NCI-H1417 treated with DMSO at 0.1 percent for 48 hours (cell line): ENCODE measurements at regions not wholly inside any gene's neighbourhood (a gene's known extent, or its start where the extent isn't known, plus 50 kb on each side); places are given as distances from the start of the nearest gene placed in this dataset.

ENCODE experiments used
- DNase-seq: peaks from one replicate; lab custom pipeline; 2025; lab: John Stamatoyannopoulos, UW

DNA sequence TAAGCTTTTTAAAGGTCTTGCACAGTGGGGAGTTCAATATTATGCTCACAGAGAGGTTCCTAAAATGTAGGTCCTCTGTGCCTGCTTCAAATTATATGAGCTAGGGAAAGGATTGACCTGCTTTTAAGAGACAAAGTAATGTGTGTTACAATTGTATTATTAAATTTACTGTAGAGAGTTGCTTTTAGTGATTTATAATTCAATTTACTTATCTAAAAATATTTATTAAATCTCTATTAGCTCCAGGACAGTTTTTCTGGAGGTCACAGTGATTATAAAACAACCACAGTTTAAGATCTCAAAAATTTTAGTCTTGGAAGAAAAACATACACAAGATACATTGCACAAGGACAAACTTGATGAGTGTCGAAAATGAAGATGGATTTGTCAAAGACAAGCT, 665.7 kb upstream of the ARPP21 start:
- no peak for DNase-seq

DNA sequence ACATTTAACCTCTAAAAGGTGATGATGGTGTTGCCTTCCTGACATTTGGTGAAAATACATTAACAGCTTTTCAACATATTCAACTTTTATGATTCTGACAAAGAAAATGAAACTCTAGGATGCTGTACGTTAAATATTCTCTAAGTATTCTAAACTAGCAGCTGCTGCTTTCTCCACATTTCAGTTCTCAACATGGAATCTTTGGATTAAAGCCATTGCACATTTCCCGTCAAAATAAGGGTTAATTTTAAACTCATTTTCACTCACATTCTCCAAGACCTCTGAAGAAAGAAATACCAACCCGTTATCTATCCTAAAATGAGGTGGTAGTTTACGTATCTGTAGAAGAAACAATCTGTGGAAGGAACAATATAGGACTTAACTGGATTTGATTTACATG, 655.7 kb upstream of the ARPP21 start:
- DNase-seq = no peak

DNA sequence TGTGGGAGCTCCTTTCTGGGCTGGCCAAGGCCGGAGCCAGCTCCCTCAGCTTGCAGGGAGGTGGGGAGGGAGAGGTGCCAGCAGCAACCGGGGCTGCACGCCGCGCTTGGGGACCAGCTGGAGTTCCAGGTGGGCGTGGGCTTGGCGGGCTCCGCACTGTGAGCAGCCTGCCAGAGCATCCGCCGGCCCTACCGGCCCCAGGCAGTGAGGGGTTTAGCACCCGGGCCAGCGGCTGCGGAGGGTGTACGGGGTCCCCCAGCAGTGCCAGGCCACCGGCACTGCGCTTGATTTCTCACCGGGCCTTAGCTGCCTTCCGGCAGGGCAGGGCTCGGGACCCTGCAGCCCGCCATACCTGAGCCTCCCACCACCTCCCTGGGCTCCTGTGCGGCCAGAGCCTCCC, 651.0 kb upstream of the ARPP21 start:
- DNase-seq = no peak

DNA sequence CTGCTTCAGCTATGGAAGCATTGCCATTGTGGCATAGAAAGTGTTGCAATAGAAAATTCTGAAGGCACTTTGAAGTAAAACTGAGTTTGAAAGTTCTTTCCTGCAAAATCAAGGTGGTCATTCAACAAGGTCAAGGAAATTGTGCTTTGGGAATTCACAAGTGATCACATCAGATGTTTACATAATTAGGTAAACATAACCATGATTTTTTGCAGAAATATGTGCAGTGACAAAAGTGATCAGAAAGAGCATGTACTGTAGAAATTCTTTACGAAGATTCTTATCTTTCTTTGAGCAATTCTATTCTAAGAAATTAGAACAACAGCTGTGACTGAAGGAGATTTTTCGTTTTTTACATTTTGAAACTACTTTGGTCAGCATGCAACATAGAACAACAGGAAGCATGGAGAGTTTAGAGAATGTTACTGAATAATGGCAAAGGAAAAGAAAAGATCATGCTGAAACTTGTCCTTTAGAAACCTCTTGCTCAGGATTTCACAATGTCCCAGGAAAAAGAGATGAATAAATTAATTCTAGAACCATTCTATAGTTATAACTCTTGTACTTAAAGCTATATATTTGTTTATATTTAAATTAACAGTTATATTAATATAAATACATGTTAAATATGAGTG, 643.4 kb upstream of the ARPP21 start:
- DNase-seq = no peak

DNA sequence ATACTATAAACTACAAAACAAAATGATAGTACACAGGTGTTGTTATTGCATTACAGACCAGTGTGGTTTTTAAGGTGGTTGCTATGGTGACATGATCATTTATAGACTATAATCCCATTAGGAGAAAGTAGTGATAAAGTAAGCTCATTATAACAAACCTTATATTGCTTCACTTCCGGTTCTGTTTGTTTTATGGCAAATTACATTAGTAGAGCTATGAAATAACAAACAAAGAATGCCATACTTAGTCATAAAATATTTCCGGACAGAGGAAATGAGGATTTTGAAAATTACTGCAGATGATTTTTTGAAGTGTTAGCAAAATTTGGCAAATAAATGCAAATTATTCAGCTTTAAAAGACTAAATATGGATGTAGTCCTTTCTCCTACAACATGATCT, 640.4 kb upstream of the ARPP21 start:
- DNase-seq = no peak

DNA sequence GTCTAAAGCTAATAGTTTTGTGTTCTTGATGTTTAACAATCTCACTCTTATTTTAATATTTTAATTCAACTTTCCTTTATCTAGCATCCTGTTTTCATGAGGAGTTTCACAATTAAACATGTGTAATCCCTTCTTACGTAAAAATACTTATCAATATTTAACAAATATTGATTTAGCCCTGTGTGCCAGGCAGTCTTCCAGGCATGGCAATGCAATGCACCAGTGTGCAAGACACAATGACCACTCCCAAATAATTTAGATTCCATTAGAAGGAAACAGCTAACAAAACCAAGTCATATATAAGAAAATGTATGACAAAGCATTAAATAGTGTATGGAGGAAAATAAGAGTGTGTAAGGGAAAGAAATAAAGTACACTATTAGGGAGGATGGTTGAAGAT, 627.1 kb upstream of the ARPP21 start:
- DNase-seq = no peak

DNA sequence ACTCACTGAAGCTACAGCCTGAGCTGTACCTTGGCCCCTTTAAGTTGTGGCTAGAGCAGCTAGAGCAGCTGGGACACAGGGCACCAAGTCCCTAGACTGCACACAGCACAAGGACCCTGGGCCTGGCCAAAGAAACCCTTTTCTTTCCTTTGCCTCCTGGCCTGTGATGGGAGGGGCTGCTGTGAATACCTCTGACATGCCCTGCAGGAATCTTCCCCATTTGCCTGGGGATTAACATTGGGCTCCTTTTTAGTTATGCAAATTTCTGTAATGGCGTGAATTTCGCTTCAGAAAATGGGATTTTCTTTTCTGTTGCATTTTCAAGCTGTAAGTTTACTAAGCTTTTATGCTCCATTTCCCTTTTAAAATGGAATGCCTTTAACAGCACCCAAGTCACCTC, 611.2 kb upstream of the ARPP21 start:
- DNase-seq = no peak

DNA sequence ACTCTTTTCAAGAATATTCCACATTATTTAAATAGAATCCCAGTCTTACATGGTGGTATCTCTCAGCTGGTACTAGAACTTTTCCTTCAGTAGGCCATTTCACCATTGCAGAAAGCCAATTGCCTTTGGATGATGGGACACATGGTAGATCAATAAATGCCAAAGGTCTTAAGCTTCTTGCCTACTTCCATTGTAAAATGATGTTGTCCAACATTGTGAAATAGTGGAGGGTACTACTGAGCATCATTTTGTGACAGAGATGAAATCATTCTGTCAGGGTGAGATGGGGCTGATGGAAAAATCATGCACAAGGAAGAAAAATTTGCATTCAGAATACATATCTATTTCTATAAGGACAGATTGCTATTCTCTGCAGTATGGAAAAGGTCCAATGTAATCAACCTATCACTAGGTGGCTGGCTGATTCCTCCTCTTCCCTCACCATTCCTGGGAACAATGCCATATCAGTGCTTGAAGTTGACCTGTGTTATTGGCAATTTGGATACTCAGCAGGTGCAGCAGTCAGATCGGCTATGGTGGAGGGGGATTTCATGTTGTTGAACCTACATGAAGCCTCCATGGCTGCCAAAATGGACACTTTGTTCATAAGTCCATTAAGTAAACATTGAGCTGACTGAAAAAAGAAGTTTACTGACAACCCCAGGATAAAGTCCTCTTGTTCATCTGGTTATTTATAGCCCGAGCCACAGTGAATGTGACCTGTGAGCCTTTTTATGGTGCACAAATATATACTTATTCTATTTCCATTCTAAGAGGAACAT, 596.9 kb upstream of the ARPP21 start:
- DNase-seq = no peak

DNA sequence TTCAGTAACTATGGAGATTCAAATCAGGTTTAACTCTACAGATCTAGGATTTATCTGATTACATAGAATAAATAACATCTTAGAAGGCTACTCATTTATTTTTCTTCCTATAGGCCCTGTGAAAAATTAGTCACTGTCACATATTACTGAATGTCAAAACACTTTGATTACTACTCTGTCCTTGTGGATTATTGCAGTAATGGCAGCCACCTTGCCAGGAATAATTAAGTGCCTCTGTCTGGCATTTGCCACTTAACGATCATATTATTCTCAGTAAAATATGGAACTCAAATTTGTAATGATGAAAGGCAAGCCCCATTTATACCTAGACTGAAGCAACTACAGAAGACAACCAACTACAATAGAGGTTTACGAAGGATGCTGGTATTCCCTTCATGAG, 596.3 kb upstream of the ARPP21 start:
- DNase-seq = no peak

DNA sequence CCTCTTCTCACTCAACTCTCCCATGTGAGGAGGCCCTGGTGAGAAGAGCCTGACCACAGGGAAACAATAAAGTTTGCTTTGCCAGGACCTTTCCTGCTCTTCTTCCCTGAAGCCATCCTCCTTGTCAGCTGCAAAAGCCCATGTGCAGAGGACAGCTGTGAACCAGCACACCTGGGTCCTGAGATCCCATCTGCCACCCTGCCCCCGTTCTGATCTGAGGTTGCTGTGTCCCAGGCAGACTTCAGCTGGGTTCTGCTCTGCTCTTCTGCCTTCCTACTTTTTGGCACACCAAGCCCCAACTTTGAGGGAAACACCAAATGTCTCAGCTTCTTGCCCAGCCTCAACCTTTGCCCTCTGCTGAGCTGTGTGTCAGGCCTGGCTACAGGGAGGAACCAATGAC, 595.1 kb upstream of the ARPP21 start:
- DNase-seq = no peak

DNA sequence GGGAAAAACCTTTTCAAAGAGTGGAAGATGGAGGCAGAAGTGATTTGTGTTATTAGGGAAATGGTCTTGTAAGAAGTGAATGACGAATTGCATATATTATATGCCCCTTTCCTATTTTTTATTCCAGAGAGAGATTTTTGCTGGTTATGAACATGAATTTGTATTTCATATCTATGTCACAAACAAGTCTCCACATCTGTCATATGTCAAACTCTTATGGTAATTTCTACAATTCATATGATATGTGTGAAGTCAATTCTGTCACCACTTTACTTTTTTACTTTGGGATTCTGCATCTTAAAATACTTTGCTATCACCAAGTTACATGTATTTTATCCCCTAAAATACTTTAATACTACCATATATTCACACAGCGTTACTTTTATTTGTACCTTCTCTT, 594.2 kb upstream of the ARPP21 start:
- no peak for DNase-seq

DNA sequence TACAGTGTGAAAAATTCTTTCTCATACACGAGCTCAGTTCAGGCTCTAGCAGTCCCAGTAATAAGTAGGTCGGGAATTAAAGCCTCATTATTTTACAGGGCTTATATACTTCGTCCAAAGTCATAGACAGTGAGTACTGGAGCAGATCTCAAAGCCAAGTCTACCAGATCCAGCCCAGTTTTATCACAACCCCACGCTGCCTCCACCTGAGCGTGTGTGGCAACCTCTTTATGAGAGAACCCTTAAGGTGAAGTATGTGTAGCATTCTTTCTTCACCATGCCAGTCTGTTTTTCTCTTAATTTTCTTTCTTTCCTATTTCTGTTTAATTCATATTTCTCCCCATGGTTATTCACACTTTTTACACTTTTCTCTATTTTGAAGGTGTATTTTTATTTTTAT, 574.6 kb upstream of the ARPP21 start:
- DNase-seq = no peak

DNA sequence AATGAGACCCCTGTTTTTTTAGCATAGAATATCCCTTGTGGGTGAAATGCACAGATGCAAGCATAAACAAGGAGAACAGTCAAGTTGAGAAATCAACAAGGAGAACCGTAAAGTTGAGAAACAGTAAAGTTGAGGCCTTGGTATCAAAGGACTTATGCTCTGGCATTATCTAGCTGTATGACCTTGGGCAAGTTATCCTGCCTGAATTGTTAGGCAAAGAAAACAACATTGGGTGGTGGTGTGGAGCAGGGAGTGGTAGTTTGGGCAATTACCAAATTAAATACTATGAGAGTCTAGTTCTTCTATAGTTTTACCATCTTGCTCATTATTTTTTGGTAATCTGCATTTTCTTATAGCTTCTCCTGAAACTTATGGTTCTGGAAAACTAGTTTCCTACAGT, 573.4 kb upstream of the ARPP21 start:
- no peak for DNase-seq

DNA sequence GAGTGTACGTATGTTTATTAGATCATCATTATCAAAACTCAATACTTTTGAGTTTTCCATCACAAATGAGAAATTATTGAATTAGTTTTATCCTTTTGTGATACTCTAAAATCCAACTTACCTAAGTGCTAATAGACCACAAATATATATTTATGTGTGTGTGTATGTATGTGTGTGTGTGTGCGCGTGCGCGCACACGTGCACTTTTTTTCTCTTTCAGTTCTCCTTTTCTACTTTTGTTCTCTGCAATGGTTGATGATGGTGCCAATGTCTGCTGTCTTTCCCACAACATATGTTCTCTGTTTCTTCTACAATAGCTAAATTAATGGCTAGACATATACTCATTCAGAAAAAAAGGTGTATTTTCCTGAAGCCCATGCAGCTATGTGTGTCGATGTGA, 571.6 kb upstream of the ARPP21 start:
- DNase-seq = no peak

DNA sequence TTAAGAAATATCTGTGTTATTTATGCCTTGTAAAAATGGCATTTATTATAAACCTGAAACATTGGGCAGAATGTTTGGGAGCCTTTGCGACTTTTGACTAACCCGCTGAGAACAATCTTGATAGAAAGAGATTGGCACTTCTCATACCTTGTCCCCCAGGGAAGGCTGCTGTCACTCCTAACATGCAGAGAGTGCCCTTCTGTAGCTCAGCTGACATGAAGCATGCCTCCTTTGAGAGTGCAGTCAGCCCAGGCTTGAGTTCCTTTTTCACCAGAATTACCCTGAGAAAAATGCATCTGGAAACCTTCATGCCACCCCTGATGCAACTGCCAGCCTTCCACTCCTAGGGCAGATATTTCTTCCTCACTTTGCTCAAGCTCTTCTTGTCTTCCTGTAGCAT, 569.2 kb upstream of the ARPP21 start:
- no peak for DNase-seq

DNA sequence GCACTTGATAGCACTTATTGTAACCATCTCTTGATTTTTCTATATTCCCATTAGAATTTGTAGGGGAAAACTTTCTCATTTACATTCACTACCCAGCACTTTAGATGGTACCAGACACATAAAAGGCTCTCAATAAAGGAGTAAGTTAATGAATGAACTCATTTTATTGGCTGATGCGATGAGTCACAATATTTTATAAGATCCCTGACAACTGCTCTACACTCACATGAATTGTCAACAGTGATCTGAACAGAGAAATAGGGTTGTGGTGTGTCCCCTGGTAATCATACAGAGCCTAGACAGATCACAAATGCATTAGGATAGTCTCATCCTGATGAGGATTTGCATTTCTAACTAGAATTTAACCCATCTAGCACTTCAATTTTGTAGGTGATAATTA, 567.6 kb upstream of the ARPP21 start:
- no peak for DNase-seq

DNA sequence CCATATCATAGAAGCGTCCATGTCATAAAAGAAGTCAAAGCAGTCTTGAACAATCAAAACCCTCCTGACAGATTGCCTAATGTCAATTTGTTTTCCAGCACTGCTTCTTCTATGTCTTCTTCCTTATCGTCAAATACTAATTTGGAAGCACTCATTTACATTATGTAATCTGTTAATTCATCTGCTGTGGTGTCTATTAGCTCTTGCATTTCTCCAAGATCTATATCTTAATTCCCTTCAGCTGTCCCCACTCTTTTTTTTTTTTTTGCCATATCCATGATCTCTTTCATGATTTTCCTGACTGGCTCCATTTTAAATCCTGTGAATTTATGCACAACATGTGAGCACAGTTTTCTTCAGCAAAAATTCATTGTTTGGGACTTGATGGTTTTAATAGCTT, 560.5 kb upstream of the ARPP21 start:
- no peak for DNase-seq

DNA sequence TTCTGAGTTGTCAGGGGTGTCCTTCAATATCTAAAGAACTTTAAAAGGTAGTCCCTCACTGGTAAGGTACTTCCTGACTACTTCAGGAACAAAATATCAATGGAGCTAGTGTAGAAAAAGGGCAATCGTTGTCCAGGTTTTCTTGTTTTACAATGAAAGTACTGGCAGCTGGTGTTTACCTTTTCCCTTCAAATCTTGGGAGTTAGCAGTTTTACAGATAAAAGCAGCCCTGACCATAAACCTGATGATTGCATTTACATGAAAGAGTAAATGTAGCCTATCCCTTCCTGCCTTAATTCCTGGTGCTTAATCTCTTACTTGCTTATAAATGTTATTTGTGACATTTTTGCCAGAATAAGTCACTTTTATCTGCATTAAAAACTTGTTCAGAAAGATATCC, 559.9 kb upstream of the ARPP21 start:
- no peak for DNase-seq

DNA sequence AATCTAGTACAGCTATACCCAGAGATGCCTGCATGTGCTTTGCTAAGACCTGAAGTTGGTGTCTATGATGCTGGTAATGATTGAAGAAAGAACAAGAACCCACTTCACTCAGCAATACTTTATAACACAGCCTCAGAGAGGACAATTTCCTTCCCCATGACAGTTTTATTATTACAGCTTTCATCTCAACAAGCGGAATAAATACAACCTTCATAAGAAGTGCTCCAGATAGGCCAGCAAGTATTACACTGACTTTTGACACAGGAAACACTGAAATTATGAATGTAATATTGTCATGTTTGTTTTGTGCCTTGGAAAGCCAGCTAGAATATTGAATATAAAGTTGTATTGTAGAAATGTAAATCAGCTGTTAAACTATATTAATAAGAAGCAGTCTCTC, 557.4 kb upstream of the ARPP21 start:
- DNase-seq = no peak

DNA sequence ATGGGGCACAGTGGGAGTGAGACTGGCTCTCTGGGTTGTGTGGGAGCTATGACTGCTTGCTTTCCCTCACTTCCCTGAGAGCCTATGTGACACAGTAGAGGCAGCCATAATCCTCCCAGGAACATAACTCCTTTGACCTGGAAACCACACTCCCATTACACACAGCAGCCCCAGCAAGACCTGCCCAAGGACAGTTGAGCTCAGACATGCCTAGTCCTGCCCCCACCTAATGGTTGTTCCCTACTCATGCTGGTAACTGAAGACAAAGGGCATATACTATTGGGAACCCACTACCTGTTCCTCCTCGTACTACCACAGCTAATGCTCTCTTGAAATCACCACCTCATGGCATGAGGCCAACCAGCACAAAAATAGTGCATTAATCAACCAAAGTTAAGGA, 550.4 kb upstream of the ARPP21 start:
- DNase-seq = no peak

DNA sequence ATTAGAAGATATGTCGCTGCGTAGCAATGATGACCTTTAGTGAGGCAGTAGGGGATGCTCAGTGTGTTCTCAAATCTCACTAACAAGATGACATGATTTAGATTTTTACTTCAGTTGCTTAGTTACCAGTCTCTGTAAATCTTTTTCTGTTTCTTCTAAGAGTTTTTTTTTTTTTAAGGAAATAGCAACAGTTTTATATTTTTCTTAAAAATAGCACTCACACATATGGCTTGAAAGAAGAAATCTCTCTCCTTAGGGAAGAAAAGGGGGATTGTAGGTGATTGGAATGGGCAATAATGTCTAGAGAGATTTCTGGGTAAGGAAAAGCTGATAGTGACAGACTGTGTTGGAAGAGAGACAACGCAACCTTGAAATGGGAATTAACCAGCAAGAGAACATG, 524.6 kb upstream of the ARPP21 start:
- no peak for DNase-seq

DNA sequence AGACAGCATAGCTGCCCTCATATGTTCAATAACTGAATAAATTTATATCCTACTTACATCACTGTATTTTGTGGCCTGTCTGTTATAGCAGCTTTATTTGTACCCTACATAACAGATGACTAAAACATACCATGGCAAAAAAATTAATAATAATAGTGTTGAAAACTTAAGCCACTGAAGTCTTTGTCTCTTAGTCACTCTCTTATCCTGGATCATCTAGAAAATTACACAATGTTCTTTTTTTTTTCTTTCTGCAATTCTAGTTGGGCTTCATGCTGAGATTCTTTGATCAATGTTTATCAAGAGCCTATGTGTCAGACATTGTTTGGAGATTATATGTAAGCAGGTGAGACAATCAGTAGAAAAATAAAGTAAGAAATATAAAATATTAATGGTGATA, 519.3 kb upstream of the ARPP21 start:
- DNase-seq = no peak

DNA sequence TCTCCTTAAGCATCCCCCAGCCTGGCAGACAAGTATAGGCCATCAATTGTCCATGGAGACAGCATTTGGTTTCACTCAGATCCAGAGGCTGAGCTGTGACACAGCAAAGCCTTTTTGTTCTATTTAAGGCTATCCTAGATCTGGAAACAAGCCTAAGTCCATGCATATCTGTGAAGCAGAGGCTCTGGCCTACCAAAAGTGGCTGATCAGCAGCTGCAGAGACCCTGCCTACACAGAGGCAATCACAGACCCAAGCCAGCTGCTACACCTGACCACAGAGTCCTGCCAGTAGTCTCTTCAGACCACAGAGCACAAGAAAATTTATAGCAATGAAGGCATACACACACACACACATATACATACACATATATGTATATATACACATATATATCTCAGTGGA, 501.7 kb upstream of the ARPP21 start:
- no peak for DNase-seq

DNA sequence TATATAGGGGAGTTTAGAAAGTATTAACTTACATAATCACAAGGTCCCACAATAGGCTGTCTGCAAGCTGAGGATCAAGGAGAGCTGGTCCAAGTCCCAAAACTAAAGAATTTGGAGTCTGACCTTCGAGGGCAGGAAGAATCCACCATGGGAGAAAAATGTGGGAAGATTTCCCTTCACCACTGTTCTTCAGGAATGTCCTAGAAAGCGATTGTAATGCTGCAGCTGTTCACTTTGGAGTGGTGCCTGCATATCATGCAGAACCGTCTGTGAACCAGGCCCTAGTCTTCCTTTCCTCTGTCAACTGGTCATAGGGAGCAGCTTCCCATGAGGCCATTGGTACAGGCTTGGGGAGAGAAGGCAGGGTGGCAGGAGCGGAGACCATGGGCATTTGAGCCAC, 497.9 kb upstream of the ARPP21 start:
- no peak for DNase-seq
